A549 (cell line): ENCODE measurements at regions not wholly inside any gene's neighbourhood (a gene's known extent, or its start where the extent isn't known, plus 50 kb on each side); places are given as distances from the start of the nearest gene placed in this dataset.

ENCODE experiments used
- BHLHE40 ChIP-seq: IDR thresholded peaks from 2 replicates; pipeline ENCODE4 v1.6.1; 2012; ENCODE audit warnings: low read depth, low read length, inconsistent platforms
- POLR2AphosphoS2 ChIP-seq: conservative IDR thresholded peaks from 2 replicates; pipeline ENCODE4 v1.6.1; 2012; ENCODE audit warnings: low read length, improper control_type of control experiment, inconsistent platforms
- ZFP36 ChIP-seq: fragments of 450-650 bp; IDR thresholded peaks from 2 replicates; pipeline ENCODE4 v1.6.1; 2014; ENCODE audit warnings: borderline replicate concordance; ENCODE audit not compliant: partially characterized antibody
- TF ChIP-seq, protein P1 (sequence below): fragments of >200 bp; sonication (Bioruptor Twin); formaldehyde crosslinking; IDR thresholded peaks from 3 replicates; pipeline ENCODE4 v1.5.1; 2016

GRCh38 chr4:8754634-8755589 is 116.7 kb downstream of the HMX1 start:
- TF ChIP-seq, protein P1, sequence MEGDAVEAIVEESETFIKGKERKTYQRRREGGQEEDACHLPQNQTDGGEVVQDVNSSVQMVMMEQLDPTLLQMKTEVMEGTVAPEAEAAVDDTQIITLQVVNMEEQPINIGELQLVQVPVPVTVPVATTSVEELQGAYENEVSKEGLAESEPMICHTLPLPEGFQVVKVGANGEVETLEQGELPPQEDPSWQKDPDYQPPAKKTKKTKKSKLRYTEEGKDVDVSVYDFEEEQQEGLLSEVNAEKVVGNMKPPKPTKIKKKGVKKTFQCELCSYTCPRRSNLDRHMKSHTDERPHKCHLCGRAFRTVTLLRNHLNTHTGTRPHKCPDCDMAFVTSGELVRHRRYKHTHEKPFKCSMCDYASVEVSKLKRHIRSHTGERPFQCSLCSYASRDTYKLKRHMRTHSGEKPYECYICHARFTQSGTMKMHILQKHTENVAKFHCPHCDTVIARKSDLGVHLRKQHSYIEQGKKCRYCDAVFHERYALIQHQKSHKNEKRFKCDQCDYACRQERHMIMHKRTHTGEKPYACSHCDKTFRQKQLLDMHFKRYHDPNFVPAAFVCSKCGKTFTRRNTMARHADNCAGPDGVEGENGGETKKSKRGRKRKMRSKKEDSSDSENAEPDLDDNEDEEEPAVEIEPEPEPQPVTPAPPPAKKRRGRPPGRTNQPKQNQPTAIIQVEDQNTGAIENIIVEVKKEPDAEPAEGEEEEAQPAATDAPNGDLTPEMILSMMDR = no peak
- TF ChIP-seq ZFP36 (no peak), BHLHE40 (no peak), POLR2AphosphoS2 (no peak)
